Fibroblast of skin of right biceps (primary cell): ENCODE measurements at regions not wholly inside any gene's neighbourhood (a gene's known extent, or its start where the extent isn't known, plus 50 kb on each side); places are given as distances from the start of the nearest gene placed in this dataset.

Source experiments
- DNase-seq: peaks from one replicate; pipeline ENCODE4 v3.0.0-alpha.2; 2013

- DNase-seq, result no peak
Measured at GRCh38 chr13:73131247-73131646, 72.4 kb downstream of the KLF5 start.

DNA sequence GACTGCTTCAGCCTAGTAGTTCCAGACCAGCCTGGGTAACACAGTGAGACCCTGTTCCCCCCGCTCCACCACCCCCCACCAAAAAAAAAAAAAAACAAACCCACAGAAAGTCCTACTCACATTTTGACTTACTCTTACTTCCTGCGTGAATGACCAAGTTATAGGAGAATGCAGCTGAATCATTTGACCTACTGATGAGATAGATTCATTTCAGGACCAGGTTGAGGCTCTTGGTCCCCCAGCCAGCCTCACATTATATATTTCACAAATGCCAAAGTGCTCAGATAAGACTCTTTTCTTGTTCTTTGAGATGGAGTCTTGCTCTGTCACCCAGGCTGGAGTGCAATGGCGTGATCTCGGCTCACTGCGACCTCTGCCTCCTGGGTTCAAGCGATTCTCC is 70.2 kb downstream of the KLF5 start:
- DNase-seq, result peak; percentile 28
